Mesenchymal stem cell (in vitro differentiated cells and primary cell): ENCODE measurements at regions not wholly inside any gene's neighbourhood (a gene's known extent, or its start where the extent isn't known, plus 50 kb on each side); places are given as distances from the start of the nearest gene placed in this dataset.

Experiments used
- DNase-seq: peaks from one replicate; pipeline ENCODE4 v3.0.0-alpha.2; 2013
- H2AFZ ChIP-seq: one replicate; pipeline ENCODE4 v1.6.1; 2013; ENCODE audit warnings: low read depth, mild to moderate bottlenecking, control low read depth, inconsistent platforms, low read length, moderate library complexity
- H2AK5ac ChIP-seq: 2 replicates; pipeline ENCODE4 v1.6.1; 2013; ENCODE audit warnings: low read length, moderate library complexity, mild to moderate bottlenecking, inconsistent platforms; ENCODE audit not compliant: severe bottlenecking
- H2BK120ac ChIP-seq: one replicate; pipeline ENCODE4 v1.6.1; 2013; ENCODE audit warnings: low read depth, mild to moderate bottlenecking, inconsistent platforms, low read length, moderate library complexity
- H2BK12ac ChIP-seq, 2 experiments: one replicate each; pipeline ENCODE4 v1.6.1; 2013; ENCODE audit warnings: inconsistent platforms in 2 of 2, low read length in 2 of 2, mild to moderate bottlenecking in 2 of 2, moderate library complexity in 2 of 2, control low read depth in 1 of 2
- H2BK15ac ChIP-seq: one replicate; pipeline ENCODE4 v1.6.1; 2013; ENCODE audit warnings: mild to moderate bottlenecking, low read depth, inconsistent platforms; ENCODE audit not compliant: poor library complexity, severe bottlenecking
- H2BK5ac ChIP-seq: 2 replicates; pipeline ENCODE4 v1.6.1; 2013; ENCODE audit warnings: low read depth, mild to moderate bottlenecking, low read length, control low read depth, inconsistent platforms; ENCODE audit not compliant: poor library complexity, severe bottlenecking
- H3K14ac ChIP-seq, 2 experiments: one replicate each; pipeline ENCODE4 v1.6.1; 2013; ENCODE audit warnings: inconsistent platforms in 2 of 2, low read length in 2 of 2, control low read depth in 1 of 2, mild to moderate bottlenecking in 1 of 2, moderate library complexity in 1 of 2
- H3K18ac ChIP-seq, 2 experiments: one replicate each; pipeline ENCODE4 v1.6.1; 2013; ENCODE audit warnings: inconsistent platforms in 2 of 2, low read length in 2 of 2, control low read depth in 1 of 2, low read depth in 1 of 2, mild to moderate bottlenecking in 1 of 2
- H3K23ac ChIP-seq, 2 experiments: one replicate each; pipeline ENCODE4 v1.6.1; 2013; ENCODE audit warnings: inconsistent platforms in 2 of 2, low read length in 2 of 2, mild to moderate bottlenecking in 2 of 2, moderate library complexity in 2 of 2, control low read depth in 1 of 2
- H3K27ac ChIP-seq: 2 replicates; pipeline ENCODE4 v1.5.1; 2013; ENCODE audit warnings: mild to moderate bottlenecking, moderate library complexity, low read length, control low read depth, inconsistent platforms; ENCODE audit not compliant: poor library complexity, severe bottlenecking
- H3K27me3 ChIP-seq, 2 experiments: 2 replicates each; pipeline versions ENCODE4 v1.6.1 to v1.7.0; 2013; ENCODE audit warnings: low read length in 2 of 2, mild to moderate bottlenecking in 2 of 2, moderate library complexity in 2 of 2, control low read depth in 1 of 2, inconsistent platforms in 1 of 2; ENCODE audit not compliant: control insufficient read depth in 1 of 2, insufficient read depth in 1 of 2
- H3K36me3 ChIP-seq, 2 experiments: 2 replicates each; pipeline versions ENCODE4 v1.6.1 to v1.7.0; 2013; ENCODE audit warnings: low read length in 2 of 2, control low read depth in 1 of 2, inconsistent platforms in 1 of 2, low read depth in 1 of 2, mild to moderate bottlenecking in 1 of 2; ENCODE audit not compliant: insufficient read depth in 2 of 2, control insufficient read depth in 1 of 2
- H3K4ac ChIP-seq, 2 experiments: one replicate each; pipeline ENCODE4 v1.6.1; 2013; ENCODE audit warnings: inconsistent platforms in 2 of 2, low read length in 2 of 2, mild to moderate bottlenecking in 2 of 2, moderate library complexity in 2 of 2, control low read depth in 1 of 2, low read depth in 1 of 2
- H3K4me1 ChIP-seq: 2 replicates; pipeline ENCODE4 v1.6.1; 2013; ENCODE audit warnings: low read depth, low read length, control low read depth; ENCODE audit not compliant: control insufficient read depth, insufficient read depth
- H3K4me2 ChIP-seq: 2 replicates; pipeline ENCODE4 v1.6.1; 2013; ENCODE audit warnings: low read length, mild to moderate bottlenecking, inconsistent platforms; ENCODE audit not compliant: poor library complexity, severe bottlenecking
- H3K4me3 ChIP-seq, 2 experiments: 2 replicates each; pipeline versions ENCODE4 v1.5.1 to v1.7.0; 2013; ENCODE audit warnings: low read length in 2 of 2, mild to moderate bottlenecking in 2 of 2, control low read depth in 1 of 2, low read depth in 1 of 2; ENCODE audit not compliant: insufficient read depth in 1 of 2
- H3K79me1 ChIP-seq: replicated peaks from 2 replicates; pipeline ENCODE4 v1.6.1; 2013; ENCODE audit warnings: mild to moderate bottlenecking, control low read depth, low read length, inconsistent platforms; ENCODE audit not compliant: poor library complexity, severe bottlenecking
- H3K9ac ChIP-seq: 2 replicates; pipeline ENCODE4 v1.7.0; 2013; ENCODE audit warnings: mild to moderate bottlenecking, low read length, moderate library complexity
- H3K9me3 ChIP-seq: 2 replicates; pipeline ENCODE4 v1.7.0; 2013; ENCODE audit warnings: mild to moderate bottlenecking, low read length; ENCODE audit not compliant: control insufficient read depth
- H4K8ac ChIP-seq: one replicate; pipeline ENCODE4 v1.6.1; 2013; ENCODE audit warnings: inconsistent platforms, mild to moderate bottlenecking, low read length, moderate library complexity
- H4K91ac ChIP-seq: one replicate; pipeline ENCODE4 v1.6.1; 2013; ENCODE audit warnings: mild to moderate bottlenecking, low read length, inconsistent platforms
- WGBS: methylation state at CpG from one replicate; pipeline ENCODE4 v1.1.7; 2013; ENCODE audit warnings: mixed read lengths; 5-methylcytosine and 5-hydroxymethylcytosine counted together

- Histone ChIP-seq H3K36me3 (no peaks in the 10 kb centered on the region), H2BK120ac (no peak overlapping the region), H2BK15ac (no peak overlapping the region), H3K27ac (no peak overlapping the region), H3K9ac (no peak overlapping the region), H2AFZ (no peak overlapping the region), H2AK5ac (no peak overlapping the region), H3K4me1 (no peaks in the 10 kb centered on the region), H3K27me3 (no peaks in the 10 kb centered on the region), H3K18ac (no peak overlapping the region), H3K9me3 (no peaks in the 10 kb centered on the region), H4K8ac (no peak overlapping the region), H2BK12ac (no peak overlapping the region), H3K4ac (no peak overlapping the region), H2BK5ac (no peak overlapping the region), H3K14ac (no peak overlapping the region), H4K91ac (no peak overlapping the region), H3K4me2 (no peak overlapping the region), H3K23ac (no peak overlapping the region), H3K4me3 (no peak overlapping the region), H3K79me1 (no peaks in the 10 kb centered on the region)
- DNase-seq = no peak
These were observed 1507.4 kb upstream of the SPRY2 start for GRCh38 chr13:81848291-81848690.

- no peak for DNase-seq
- Histone ChIP-seq H2AFZ (no peak overlapping the region), H3K4ac (no peak overlapping the region), H3K9ac (no peak overlapping the region), H2AK5ac (no peak overlapping the region), H2BK120ac (no peak overlapping the region), H3K27ac (no peak overlapping the region), H3K23ac (no peak overlapping the region), H3K18ac (no peak overlapping the region), H3K4me1 (no peaks in the 10 kb centered on the region), H3K36me3 (no peaks in the 10 kb centered on the region), H3K4me2 (no peak overlapping the region), H3K27me3 (no peaks in the 10 kb centered on the region), H2BK12ac (no peak overlapping the region), H3K14ac (no peak overlapping the region), H2BK5ac (no peak overlapping the region), H4K8ac (no peak overlapping the region), H3K4me3 (no peak overlapping the region), H4K91ac (no peak overlapping the region), H3K9me3 (no peaks in the 10 kb centered on the region), H2BK15ac (no peak overlapping the region), H3K79me1 (no peaks in the 10 kb centered on the region)
- 92% methylated on average over 1 of the region's 2 CpGs for WGBS
These were observed 1505.8 kb upstream of the SPRY2 start for GRCh38 chr13:81846771-81847170.

- Histone ChIP-seq H2AFZ (no peak overlapping the region), H3K9me3 (no peaks in the 10 kb centered on the region), H3K27ac (no peak overlapping the region), H3K4ac (no peak overlapping the region), H3K4me1 (no peaks in the 10 kb centered on the region), H2BK12ac (no peak overlapping the region), H4K91ac (no peak overlapping the region), H3K4me3 (no peak overlapping the region), H4K8ac (no peak overlapping the region), H3K79me1 (no peaks in the 10 kb centered on the region), H3K27me3 (no peaks in the 10 kb centered on the region), H2BK5ac (no peak overlapping the region), H2AK5ac (no peak overlapping the region), H2BK15ac (no peak overlapping the region), H2BK120ac (no peak overlapping the region), H3K36me3 (no peaks in the 10 kb centered on the region), H3K14ac (no peak overlapping the region), H3K9ac (no peak overlapping the region), H3K4me2 (no peak overlapping the region), H3K18ac (no peak overlapping the region), H3K23ac (no peak overlapping the region)
- WGBS = 97% methylated on average over 4 of the region's 11 CpGs
- no peak for DNase-seq
These were observed 1480.3 kb upstream of the SPRY2 start for GRCh38 chr13:81821259-81821658.

- Histone ChIP-seq H3K36me3 (no peaks in the 10 kb centered on the region), H3K4me2 (no peak overlapping the region), H2AK5ac (no peak overlapping the region), H2BK120ac (no peak overlapping the region), H4K91ac (no peak overlapping the region), H3K4me1 (no peaks in the 10 kb centered on the region), H3K4ac (no peak overlapping the region), H3K27ac (no peak overlapping the region), H3K27me3 (no peaks in the 10 kb centered on the region), H2BK5ac (no peak overlapping the region), H3K4me3 (no peak overlapping the region), H3K14ac (no peak overlapping the region), H4K8ac (no peak overlapping the region), H3K79me1 (no peaks in the 10 kb centered on the region), H2BK12ac (no peak overlapping the region), H3K9me3 (no peaks in the 10 kb centered on the region), H2AFZ (no peak overlapping the region), H2BK15ac (no peak overlapping the region), H3K23ac (no peak overlapping the region), H3K18ac (no peak overlapping the region), H3K9ac (no peak overlapping the region)
- DNase-seq = no peak
- WGBS = no CpG with 5 or more reads among the region's 1 CpG
These were observed 1459.5 kb upstream of the SPRY2 start for GRCh38 chr13:81800433-81800832.
